Peyer's patch (tissue), 4 donors: ENCODE measurements at regions not wholly inside any gene's neighbourhood (a gene's known extent, or its start where the extent isn't known, plus 50 kb on each side); places are given as distances from the start of the nearest gene placed in this dataset.

Source experiments
- POLR2A ChIP-seq, 2 donors: fragments of 450-650 bp; IDR thresholded peaks; one replicate each; pipeline ENCODE4 v1.5.1; 2017; ENCODE audit warnings: antibody characterized with exemption in 2 of 2, mild to moderate bottlenecking in 2 of 2, moderate library complexity in 2 of 2
- TF ChIP-seq, protein P1 (sequence below), 6 experiments: fragments of 450-650 bp in 4 of 6; fragments of 200-600 bp in 2 of 6; sonication (generic) in 1 of 6; IDR thresholded peaks; one replicate each; pipeline ENCODE4 v1.5.1; 2017 to 2019; ENCODE audit warnings: antibody characterized with exemption in 6 of 6, mild to moderate bottlenecking in 3 of 6, moderate library complexity in 1 of 6

GRCh38 chr16:31702796-31703195 lies 170.8 kb upstream of the ZNF267 start:
- TF ChIP-seq, protein P1, sequence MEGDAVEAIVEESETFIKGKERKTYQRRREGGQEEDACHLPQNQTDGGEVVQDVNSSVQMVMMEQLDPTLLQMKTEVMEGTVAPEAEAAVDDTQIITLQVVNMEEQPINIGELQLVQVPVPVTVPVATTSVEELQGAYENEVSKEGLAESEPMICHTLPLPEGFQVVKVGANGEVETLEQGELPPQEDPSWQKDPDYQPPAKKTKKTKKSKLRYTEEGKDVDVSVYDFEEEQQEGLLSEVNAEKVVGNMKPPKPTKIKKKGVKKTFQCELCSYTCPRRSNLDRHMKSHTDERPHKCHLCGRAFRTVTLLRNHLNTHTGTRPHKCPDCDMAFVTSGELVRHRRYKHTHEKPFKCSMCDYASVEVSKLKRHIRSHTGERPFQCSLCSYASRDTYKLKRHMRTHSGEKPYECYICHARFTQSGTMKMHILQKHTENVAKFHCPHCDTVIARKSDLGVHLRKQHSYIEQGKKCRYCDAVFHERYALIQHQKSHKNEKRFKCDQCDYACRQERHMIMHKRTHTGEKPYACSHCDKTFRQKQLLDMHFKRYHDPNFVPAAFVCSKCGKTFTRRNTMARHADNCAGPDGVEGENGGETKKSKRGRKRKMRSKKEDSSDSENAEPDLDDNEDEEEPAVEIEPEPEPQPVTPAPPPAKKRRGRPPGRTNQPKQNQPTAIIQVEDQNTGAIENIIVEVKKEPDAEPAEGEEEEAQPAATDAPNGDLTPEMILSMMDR (IDR thresholded peaks at IDR 0.05), result no peak
- no peak for TF ChIP-seq POLR2A (IDR thresholded peaks at IDR 0.05)
